ENCODE measurements at regions not wholly inside any gene's neighbourhood (a gene's known extent, or its start where the extent isn't known, plus 50 kb on each side); places are given as distances from the start of the nearest gene placed in this dataset.

- H3K4me1 Mint-ChIP-seq = peaks cover 6% of the 10 kb centered on the region
- WGBS, 2 experiments (ENCODE audit: insufficient coverage in 1 of 2, insufficient read length in 1 of 2) = 92 to 94% methylated on average over 5 of the region's 5 CpGs
- Histone ChIP-seq H3K4me3 (ENCODE audit: low read length) (no peak overlapping the region), H3K4me1 (ENCODE audit: control insufficient read depth, insufficient read depth, low read length) (no peaks in the 10 kb centered on the region), H3K9ac (ENCODE audit: extremely low read depth, low read length, poor library complexity, severe bottlenecking) (no peak overlapping the region), H3K36me3 (ENCODE audit: control insufficient read depth, insufficient read depth, low read length) (no peaks in the 10 kb centered on the region), H3K9me3 (ENCODE audit: control insufficient read depth, low read length) (no peaks in the 10 kb centered on the region), H3K27me3 (ENCODE audit: control insufficient read depth, insufficient read depth, low read length, poor library complexity, severe bottlenecking) (no peaks in the 10 kb centered on the region), H3K27ac (ENCODE audit: low read depth, low read length) (no peak overlapping the region)
- H3K36me3 Mint-ChIP-seq (ENCODE audit: low read depth) = no peaks in the 10 kb centered on the region
- DNase-seq = no peak
- H3K4me3 Mint-ChIP-seq = no peak overlapping the region
- no peak for TF ChIP-seq CTCF (conservative IDR thresholded peaks at IDR 0.05)
- no peak overlapping the region for H3K27ac Mint-ChIP-seq
- peaks cover 17% of the 10 kb centered on the region for H3K9me3 Mint-ChIP-seq
- peaks cover 5% of the 10 kb centered on the region for H3K27me3 Mint-ChIP-seq (ENCODE audit: insufficient read depth)
Observed at GRCh38 chr12:105825141-105825540, 313.6 kb downstream of the NUAK1 start.

GRCh38 chr12:105831372-105831771 is 307.4 kb downstream of the NUAK1 start:
- H3K4me3 Mint-ChIP-seq = no peak overlapping the region
- Histone ChIP-seq H3K4me3 (ENCODE audit: low read length) (no peak overlapping the region), H3K27me3 (ENCODE audit: control insufficient read depth, insufficient read depth, low read length, poor library complexity, severe bottlenecking) (no peaks in the 10 kb centered on the region), H3K36me3 (ENCODE audit: control insufficient read depth, insufficient read depth, low read length) (no peaks in the 10 kb centered on the region), H3K27ac (ENCODE audit: low read depth, low read length) (no peak overlapping the region), H3K4me1 (ENCODE audit: control insufficient read depth, insufficient read depth, low read length) (no peaks in the 10 kb centered on the region), H3K9ac (ENCODE audit: extremely low read depth, low read length, poor library complexity, severe bottlenecking) (no peak overlapping the region), H3K9me3 (ENCODE audit: control insufficient read depth, low read length) (no peaks in the 10 kb centered on the region)
- H3K9me3 Mint-ChIP-seq = peaks cover 10% of the 10 kb centered on the region
- 87% methylated on average over 2 of the region's 3 CpGs; no CpG with 5 or more reads in 1 of the 2 experiments for WGBS, 2 experiments (ENCODE audit: insufficient coverage in 1 of 2, insufficient read length in 1 of 2)
- TF ChIP-seq CTCF (conservative IDR thresholded peaks at IDR 0.05) = peak; percentile 85
- H3K27me3 Mint-ChIP-seq (ENCODE audit: insufficient read depth) = no peaks in the 10 kb centered on the region
- no peaks in the 10 kb centered on the region for H3K36me3 Mint-ChIP-seq (ENCODE audit: low read depth)
- H3K4me1 Mint-ChIP-seq = peaks cover 5% of the 10 kb centered on the region
- H3K27ac Mint-ChIP-seq = no peak overlapping the region
- DNase-seq = peak; percentile 72

- Histone ChIP-seq H3K9ac (ENCODE audit: extremely low read depth, low read length, poor library complexity, severe bottlenecking) (no peak overlapping the region), H3K27me3 (ENCODE audit: control insufficient read depth, insufficient read depth, low read length, poor library complexity, severe bottlenecking) (no peaks in the 10 kb centered on the region), H3K4me1 (ENCODE audit: control insufficient read depth, insufficient read depth, low read length) (no peaks in the 10 kb centered on the region), H3K27ac (ENCODE audit: low read depth, low read length) (no peak overlapping the region), H3K9me3 (ENCODE audit: control insufficient read depth, low read length) (no peaks in the 10 kb centered on the region), H3K4me3 (ENCODE audit: low read length) (no peak overlapping the region), H3K36me3 (ENCODE audit: control insufficient read depth, insufficient read depth, low read length) (no peaks in the 10 kb centered on the region)
- Mint-ChIP-seq H3K4me1 (peaks cover 5% of the 10 kb centered on the region), H3K27me3 (ENCODE audit: insufficient read depth) (no peaks in the 10 kb centered on the region), H3K4me3 (no peak overlapping the region), H3K27ac (no peak overlapping the region), H3K9me3 (peaks cover 5% of the 10 kb centered on the region), H3K36me3 (ENCODE audit: low read depth) (no peaks in the 10 kb centered on the region)
- no peak for TF ChIP-seq CTCF (conservative IDR thresholded peaks at IDR 0.05)
- WGBS, 2 experiments (ENCODE audit: insufficient coverage in 1 of 2, insufficient read length in 1 of 2) = 87 to 92% methylated on average over 6 of the region's 6 CpGs
- no peak for DNase-seq
Observed at GRCh38 chr12:105832021-105832420, 306.7 kb downstream of the NUAK1 start.

All from endodermal cell (in vitro differentiated cells).